WERI-Rb-1 (cell line): ENCODE measurements at regions not wholly inside any gene's neighbourhood (a gene's known extent, or its start where the extent isn't known, plus 50 kb on each side); places are given as distances from the start of the nearest gene placed in this dataset.

Source experiments
- DNase-seq: peaks from one replicate; pipeline ENCODE4 v3.0.0-alpha.2; 2020
- H3K27ac ChIP-seq: fragments of 250-450 bp; sonication (Bioruptor Pico); 2 replicates; pipeline ENCODE4 v1.5.1; 2020; ENCODE audit warnings: mild to moderate bottlenecking, moderate library complexity
- H3K27me3 ChIP-seq: fragments of 250-450 bp; sonication (Bioruptor Pico); 2 replicates; pipeline ENCODE4 v1.5.1; 2021; ENCODE audit warnings: mild to moderate bottlenecking, low read depth, moderate library complexity; ENCODE audit not compliant: insufficient read depth, severe bottlenecking
- H3K36me3 ChIP-seq: fragments of 250-450 bp; sonication (Bioruptor Pico); 2 replicates; pipeline ENCODE4 v1.5.1; 2020; ENCODE audit warnings: mild to moderate bottlenecking, moderate library complexity
- H3K4me3 ChIP-seq: 2 replicates; pipeline ENCODE4 v1.5.1; 2011; ENCODE audit warnings: low read depth, mild to moderate bottlenecking, control low read depth, low read length
- H3K9me3 ChIP-seq: fragments of 250-450 bp; sonication (Bioruptor Pico); 2 replicates; pipeline ENCODE4 v1.5.1; 2021; ENCODE audit warnings: mild to moderate bottlenecking, moderate library complexity; ENCODE audit not compliant: severe bottlenecking
- TF ChIP-seq, protein P1 (sequence below): IDR thresholded peaks from 2 replicates; pipeline ENCODE4 v1.5.1; 2011; ENCODE audit warnings: low read depth, mild to moderate bottlenecking, control low read depth, inconsistent platforms, low read length

DNA sequence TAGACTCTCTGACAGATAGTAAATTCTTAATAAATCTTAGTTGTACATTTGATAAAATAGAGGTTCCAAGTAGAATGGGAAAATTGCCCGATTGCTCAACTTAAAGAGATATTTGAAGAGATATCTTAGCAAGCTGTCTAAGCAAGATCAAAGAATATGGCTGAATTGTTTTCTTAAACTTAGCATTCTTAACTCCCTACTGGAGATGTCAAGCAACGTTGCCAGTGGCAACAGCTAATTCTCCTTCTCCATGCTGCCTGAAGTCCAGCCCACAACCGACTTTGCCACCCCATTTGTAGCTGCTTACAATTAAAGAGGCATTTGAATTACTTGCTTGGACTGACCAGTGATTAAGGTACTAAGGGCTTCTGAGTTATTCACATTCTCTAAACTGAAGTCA, 94.4 kb downstream of the FAM181B start:
- H3K27me3 ChIP-seq: no peaks in the 10 kb centered on the region
- no peaks in the 10 kb centered on the region for H3K36me3 ChIP-seq
- no peak overlapping the region for H3K27ac ChIP-seq
- TF ChIP-seq, protein P1, sequence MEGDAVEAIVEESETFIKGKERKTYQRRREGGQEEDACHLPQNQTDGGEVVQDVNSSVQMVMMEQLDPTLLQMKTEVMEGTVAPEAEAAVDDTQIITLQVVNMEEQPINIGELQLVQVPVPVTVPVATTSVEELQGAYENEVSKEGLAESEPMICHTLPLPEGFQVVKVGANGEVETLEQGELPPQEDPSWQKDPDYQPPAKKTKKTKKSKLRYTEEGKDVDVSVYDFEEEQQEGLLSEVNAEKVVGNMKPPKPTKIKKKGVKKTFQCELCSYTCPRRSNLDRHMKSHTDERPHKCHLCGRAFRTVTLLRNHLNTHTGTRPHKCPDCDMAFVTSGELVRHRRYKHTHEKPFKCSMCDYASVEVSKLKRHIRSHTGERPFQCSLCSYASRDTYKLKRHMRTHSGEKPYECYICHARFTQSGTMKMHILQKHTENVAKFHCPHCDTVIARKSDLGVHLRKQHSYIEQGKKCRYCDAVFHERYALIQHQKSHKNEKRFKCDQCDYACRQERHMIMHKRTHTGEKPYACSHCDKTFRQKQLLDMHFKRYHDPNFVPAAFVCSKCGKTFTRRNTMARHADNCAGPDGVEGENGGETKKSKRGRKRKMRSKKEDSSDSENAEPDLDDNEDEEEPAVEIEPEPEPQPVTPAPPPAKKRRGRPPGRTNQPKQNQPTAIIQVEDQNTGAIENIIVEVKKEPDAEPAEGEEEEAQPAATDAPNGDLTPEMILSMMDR: no peak
- H3K4me3 ChIP-seq: no peak overlapping the region
- H3K9me3 ChIP-seq: no peaks in the 10 kb centered on the region
- no peak for DNase-seq

DNA sequence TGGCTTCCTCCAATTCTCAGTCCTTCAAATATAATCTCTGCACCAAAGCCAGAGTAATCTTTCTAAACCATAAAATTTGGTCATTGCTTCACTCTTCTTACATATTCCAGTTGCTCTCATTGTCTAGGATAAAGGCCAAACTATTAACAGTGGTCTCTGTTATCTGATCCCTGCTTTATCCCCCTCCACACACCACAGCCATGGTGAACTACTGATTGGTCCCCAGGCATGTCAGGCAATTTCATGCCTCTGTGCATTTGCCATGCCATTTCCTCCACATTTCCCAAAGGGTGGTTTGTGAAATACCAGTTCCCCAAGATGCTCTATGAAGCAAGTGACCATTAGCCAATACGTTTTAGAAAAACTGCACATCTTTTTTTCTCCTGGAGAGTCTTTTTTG, 97.0 kb downstream of the FAM181B start:
- H3K27me3 ChIP-seq: no peaks in the 10 kb centered on the region
- no peak overlapping the region for H3K4me3 ChIP-seq
- no peaks in the 10 kb centered on the region for H3K9me3 ChIP-seq
- DNase-seq: no peak
- H3K27ac ChIP-seq: no peak overlapping the region
- no peaks in the 10 kb centered on the region for H3K36me3 ChIP-seq
- TF ChIP-seq, protein P1: no peak

DNA sequence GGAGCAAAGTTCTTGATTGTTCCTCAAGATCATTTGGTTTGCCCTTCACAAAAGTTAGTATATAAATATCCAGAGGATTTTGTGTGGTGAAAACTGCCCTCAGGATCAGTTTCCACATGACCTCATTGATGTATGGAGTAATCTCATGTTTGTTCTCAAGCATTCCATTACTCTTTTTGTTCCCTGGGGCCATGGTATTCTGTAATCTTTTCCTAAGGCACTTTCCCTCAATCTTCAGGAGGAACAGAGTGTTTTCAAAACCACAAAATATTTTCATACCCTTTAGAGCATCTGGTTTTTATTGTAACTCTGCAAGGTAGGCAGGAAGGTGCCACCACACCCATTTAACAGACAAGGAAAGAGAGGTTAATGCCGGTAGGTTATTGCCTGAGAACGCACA, 99.6 kb downstream of the FAM181B start:
- Histone ChIP-seq H3K27me3 (no peaks in the 10 kb centered on the region), H3K4me3 (no peak overlapping the region), H3K36me3 (no peaks in the 10 kb centered on the region), H3K27ac (no peak overlapping the region), H3K9me3 (no peaks in the 10 kb centered on the region)
- no peak for DNase-seq
- TF ChIP-seq, protein P1: no peak

DNA sequence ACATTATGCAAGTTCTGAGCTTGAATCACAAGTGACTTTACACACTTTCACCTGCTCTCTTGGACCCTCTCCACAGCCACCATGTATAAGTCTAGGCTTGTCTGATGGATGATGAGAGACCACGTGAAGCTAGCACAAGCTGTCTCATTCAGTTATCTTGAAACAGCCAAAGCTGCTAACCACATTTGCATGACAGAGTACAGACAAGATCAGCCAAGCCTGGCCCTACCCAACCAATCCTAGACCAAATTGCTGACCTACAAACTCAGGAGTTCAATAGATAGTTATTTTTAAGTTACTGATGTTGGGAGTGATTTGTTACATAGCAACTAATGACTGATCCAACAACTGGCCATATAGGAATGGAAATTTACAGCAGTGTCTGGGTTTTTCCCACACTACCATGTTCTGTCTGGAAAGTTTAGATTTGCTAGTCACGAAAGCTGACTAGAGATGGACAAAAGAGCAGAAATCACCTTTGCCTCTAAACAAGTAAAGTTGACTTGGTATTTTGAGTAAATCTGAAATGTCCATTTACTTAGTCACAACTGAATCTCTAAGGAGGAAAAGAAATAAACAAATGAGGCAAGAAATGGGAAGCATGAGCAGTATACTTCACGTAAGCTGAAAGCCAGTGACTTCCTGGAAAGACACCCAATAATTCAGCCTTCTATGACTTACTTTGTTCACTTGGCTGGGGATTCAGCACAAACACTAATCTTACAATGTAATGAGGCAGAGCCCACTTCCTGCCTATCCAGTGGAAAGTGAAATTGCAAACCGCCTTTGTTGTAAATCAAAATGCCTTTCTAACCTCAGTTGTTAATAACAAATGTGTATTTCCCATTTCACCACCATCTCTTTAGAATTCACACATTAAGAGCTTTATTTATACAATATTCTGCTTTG, 101.7 kb downstream of the FAM181B start:
- H3K9me3 ChIP-seq: peaks cover 15% of the 10 kb centered on the region
- no peaks in the 10 kb centered on the region for H3K36me3 ChIP-seq
- H3K4me3 ChIP-seq: no peak overlapping the region
- no peaks in the 10 kb centered on the region for H3K27me3 ChIP-seq
- no peak for DNase-seq
- TF ChIP-seq, protein P1: no peak
- H3K27ac ChIP-seq: no peak overlapping the region

DNA sequence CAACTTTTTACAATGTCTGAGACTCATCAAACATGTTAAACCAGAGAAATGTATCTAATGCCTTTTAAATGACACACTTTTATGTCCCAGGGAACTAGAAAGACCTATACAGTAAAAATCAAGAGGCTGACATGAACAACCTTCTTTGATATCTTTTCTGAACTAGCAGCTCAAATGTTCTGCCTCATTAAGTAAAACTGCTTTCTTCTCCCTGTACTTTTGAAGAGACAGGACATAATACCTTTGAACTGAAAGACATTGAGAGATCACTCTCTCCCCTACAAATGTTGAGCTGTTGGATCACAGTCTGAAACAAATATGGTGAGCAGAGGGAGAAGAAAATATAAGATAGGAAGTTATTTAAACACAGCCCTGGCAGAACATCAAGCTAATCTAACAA, 123.0 kb downstream of the FAM181B start:
- Histone ChIP-seq H3K4me3 (no peak overlapping the region), H3K9me3 (no peaks in the 10 kb centered on the region), H3K36me3 (no peaks in the 10 kb centered on the region), H3K27me3 (no peaks in the 10 kb centered on the region), H3K27ac (no peak overlapping the region)
- TF ChIP-seq, protein P1: no peak
- no peak for DNase-seq
